ENCODE measurements at regions not wholly inside any gene's neighbourhood (a gene's known extent, or its start where the extent isn't known, plus 50 kb on each side); places are given as distances from the start of the nearest gene placed in this dataset.

DNA sequence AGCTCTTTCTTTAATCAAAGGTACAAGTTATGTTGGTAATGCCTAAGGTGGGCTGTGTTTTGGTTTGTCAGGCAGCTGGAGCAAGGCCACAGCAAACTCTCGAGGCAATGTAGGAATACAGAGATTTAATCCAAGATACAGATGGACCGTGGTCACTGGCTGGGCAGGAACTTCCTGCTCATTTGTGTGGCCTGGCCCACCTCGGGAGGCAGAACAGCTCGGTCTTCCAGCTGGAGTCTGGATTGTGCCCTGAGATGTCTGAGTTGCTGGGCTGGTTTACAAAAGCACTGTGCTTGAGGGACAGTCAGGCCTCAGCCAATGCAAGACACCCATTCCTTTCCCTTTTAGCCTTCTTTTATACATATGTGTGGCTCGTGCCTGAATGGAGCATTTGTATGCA, 506.1 kb upstream of the SALL3 start:
- TF ChIP-seq, protein P1, sequence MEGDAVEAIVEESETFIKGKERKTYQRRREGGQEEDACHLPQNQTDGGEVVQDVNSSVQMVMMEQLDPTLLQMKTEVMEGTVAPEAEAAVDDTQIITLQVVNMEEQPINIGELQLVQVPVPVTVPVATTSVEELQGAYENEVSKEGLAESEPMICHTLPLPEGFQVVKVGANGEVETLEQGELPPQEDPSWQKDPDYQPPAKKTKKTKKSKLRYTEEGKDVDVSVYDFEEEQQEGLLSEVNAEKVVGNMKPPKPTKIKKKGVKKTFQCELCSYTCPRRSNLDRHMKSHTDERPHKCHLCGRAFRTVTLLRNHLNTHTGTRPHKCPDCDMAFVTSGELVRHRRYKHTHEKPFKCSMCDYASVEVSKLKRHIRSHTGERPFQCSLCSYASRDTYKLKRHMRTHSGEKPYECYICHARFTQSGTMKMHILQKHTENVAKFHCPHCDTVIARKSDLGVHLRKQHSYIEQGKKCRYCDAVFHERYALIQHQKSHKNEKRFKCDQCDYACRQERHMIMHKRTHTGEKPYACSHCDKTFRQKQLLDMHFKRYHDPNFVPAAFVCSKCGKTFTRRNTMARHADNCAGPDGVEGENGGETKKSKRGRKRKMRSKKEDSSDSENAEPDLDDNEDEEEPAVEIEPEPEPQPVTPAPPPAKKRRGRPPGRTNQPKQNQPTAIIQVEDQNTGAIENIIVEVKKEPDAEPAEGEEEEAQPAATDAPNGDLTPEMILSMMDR (IDR thresholded peaks at IDR 0.05): no peak
- TF ChIP-seq POLR2A (IDR thresholded peaks at IDR 0.05): no peak
